Adrenal gland (tissue), 9 donors: ENCODE measurements at regions not wholly inside any gene's neighbourhood (a gene's known extent, or its start where the extent isn't known, plus 50 kb on each side); places are given as distances from the start of the nearest gene placed in this dataset.

Source experiments
- DNase-seq, 7 donors: peaks; one replicate each; pipeline ENCODE4 v3.0.0-alpha.2; 2019 to 2020
- H3K27ac ChIP-seq, 5 donors: fragments of 200-600 bp; sonication (generic) in 4 of 5; 1 replicate in 3 of 5; 2 replicates in 2 of 5; pipeline versions ENCODE4 v1.5.1 to v1.8.0; 2016 to 2020; ENCODE audit warnings: mild to moderate bottlenecking in 1 of 5
- H3K27me3 ChIP-seq: fragments of 200-600 bp; 2 replicates; pipeline ENCODE4 v1.8.0; 2021
- H3K36me3 ChIP-seq, 2 donors: fragments of 200-600 bp; replicated peaks in 1 of 2; 1 replicate in 1 of 2; 2 replicates in 1 of 2; pipeline versions ENCODE4 v1.5.1 to v1.8.0; 2018 to 2022
- H3K4me1 ChIP-seq, 2 donors: fragments of 200-600 bp; replicated peaks in 1 of 2; 1 replicate in 1 of 2; 2 replicates in 1 of 2; pipeline versions ENCODE4 v1.5.1 to v1.8.0; 2018 to 2021
- H3K4me3 ChIP-seq, 4 donors: fragments of 200-600 bp; sonication (generic) in 3 of 4; one replicate each; pipeline ENCODE4 v1.5.1; 2016 to 2018
- H3K9me3 ChIP-seq, 3 donors: fragments of 200-600 bp; sonication (generic) in 1 of 3; replicated peaks in 1 of 3; 1 replicate in 2 of 3; 2 replicates in 1 of 3; pipeline versions ENCODE4 v1.5.1 to v1.8.0; 2016 to 2021
- POLR2A ChIP-seq, 2 donors: fragments of 450-650 bp; IDR thresholded peaks; one replicate each; pipeline ENCODE4 v1.6.1; 2017; ENCODE audit warnings: antibody characterized with exemption in 2 of 2, mild to moderate bottlenecking in 2 of 2, moderate library complexity in 1 of 2
- WGBS, 4 donors: extraction: QIAGEN DNeasy Blood & Tissue Kit in 2 of 4; methylation state at CpG; one replicate each; pipeline versions ENCODE4 v1.1.5 to v1.1.7; 2013 to 2017; 5-methylcytosine and 5-hydroxymethylcytosine counted together
- intact Hi-C, 2 donors: fragments of 100-400 bp; cut with DNase I; formaldehyde crosslinking; loops; one replicate each; pipeline versions ENCODE4 v1.14.1 to v1.15.0; 2022 to 2023
- TF ChIP-seq, protein P1 (sequence below), 6 experiments: fragments of 450-650 bp in 4 of 6; fragments of 200-600 bp in 2 of 6; sonication (generic) in 1 of 6; IDR thresholded peaks; 1 replicate in 5 of 6; 2 replicates in 1 of 6; pipeline versions ENCODE4 v1.5.1 to v1.8.0; 2016 to 2021; ENCODE audit warnings: antibody characterized with exemption in 6 of 6, mild to moderate bottlenecking in 2 of 6, moderate library complexity in 1 of 6
- donor health status: healthy with polysubstance abuse.
- donor health status: Bipolar disorder and iron deficiency.
- donor health status: DM: yes; HTN: yes; CAD: no.
- donor health status: DM: no; HTN: no; CAD: no.
- donor health status: DM: no; HTN: no; CAD: no.

DNA sequence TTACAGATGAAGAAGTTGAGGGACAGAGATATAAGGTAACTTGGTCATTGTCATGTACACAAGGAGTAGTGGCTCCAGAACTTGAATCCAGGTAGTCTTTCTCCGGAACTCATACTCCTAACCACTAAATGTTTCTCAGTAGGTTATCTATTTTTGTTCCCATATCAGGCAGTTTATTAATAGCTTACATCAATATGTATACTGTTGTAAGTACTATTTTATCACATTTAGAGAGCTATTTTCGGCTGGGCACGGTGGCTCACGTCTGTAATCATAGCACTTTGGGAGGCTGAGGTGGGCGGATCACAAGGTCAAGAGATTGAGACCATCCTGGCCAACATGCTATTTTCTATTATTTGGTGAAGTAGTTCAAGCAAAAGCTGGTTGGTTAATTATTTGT is 415.6 kb upstream of the FBXO33 start:
- WGBS, 4 donors = 68 to 79% (median 76%) methylated on average over 4 to 5 of the region's 5 CpGs
- TF ChIP-seq, protein P1, sequence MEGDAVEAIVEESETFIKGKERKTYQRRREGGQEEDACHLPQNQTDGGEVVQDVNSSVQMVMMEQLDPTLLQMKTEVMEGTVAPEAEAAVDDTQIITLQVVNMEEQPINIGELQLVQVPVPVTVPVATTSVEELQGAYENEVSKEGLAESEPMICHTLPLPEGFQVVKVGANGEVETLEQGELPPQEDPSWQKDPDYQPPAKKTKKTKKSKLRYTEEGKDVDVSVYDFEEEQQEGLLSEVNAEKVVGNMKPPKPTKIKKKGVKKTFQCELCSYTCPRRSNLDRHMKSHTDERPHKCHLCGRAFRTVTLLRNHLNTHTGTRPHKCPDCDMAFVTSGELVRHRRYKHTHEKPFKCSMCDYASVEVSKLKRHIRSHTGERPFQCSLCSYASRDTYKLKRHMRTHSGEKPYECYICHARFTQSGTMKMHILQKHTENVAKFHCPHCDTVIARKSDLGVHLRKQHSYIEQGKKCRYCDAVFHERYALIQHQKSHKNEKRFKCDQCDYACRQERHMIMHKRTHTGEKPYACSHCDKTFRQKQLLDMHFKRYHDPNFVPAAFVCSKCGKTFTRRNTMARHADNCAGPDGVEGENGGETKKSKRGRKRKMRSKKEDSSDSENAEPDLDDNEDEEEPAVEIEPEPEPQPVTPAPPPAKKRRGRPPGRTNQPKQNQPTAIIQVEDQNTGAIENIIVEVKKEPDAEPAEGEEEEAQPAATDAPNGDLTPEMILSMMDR (IDR thresholded peaks at IDR 0.05) = no peak
- no peak for TF ChIP-seq POLR2A (IDR thresholded peaks at IDR 0.05)
- H3K27ac ChIP-seq = no peak overlapping the region
- H3K4me1 ChIP-seq = no peaks in the 10 kb centered on the region
- intact Hi-C loops = no loop called here
- no peak overlapping the region for H3K4me3 ChIP-seq
- H3K27me3 ChIP-seq = no peaks in the 10 kb centered on the region
- DNase-seq = no peak
- no peaks in the 10 kb centered on the region for H3K36me3 ChIP-seq
- no peaks in the 10 kb centered on the region for H3K9me3 ChIP-seq

DNA sequence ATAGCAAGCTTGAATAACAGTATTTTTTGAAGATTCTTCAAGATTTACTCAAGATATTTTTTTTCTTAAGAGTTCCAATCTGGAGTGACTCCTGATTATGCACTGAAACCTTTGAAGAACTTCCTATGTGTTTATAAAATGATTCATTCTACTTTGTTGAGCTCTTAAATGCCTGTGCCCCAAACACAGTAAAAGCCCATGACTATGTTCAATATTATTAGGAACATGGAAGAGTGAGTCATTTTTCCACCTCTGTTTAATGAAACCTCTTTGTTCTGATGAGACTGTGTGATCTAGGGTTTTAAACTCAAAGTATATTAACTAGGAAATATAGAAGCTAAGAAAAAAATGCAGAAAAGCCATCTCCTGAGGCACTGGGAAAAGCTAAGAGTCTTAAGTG is 415.0 kb upstream of the FBXO33 start:
- no peak overlapping the region for H3K4me3 ChIP-seq
- H3K27me3 ChIP-seq = no peaks in the 10 kb centered on the region
- intact Hi-C loops = no loop called here
- H3K27ac ChIP-seq = no peak overlapping the region
- H3K36me3 ChIP-seq = no peaks in the 10 kb centered on the region
- no peaks in the 10 kb centered on the region for H3K4me1 ChIP-seq
- no peaks in the 10 kb centered on the region for H3K9me3 ChIP-seq
- no peak for TF ChIP-seq POLR2A (IDR thresholded peaks at IDR 0.05)
- TF ChIP-seq, protein P1 (IDR thresholded peaks at IDR 0.05) = no peak
- DNase-seq = no peak

DNA sequence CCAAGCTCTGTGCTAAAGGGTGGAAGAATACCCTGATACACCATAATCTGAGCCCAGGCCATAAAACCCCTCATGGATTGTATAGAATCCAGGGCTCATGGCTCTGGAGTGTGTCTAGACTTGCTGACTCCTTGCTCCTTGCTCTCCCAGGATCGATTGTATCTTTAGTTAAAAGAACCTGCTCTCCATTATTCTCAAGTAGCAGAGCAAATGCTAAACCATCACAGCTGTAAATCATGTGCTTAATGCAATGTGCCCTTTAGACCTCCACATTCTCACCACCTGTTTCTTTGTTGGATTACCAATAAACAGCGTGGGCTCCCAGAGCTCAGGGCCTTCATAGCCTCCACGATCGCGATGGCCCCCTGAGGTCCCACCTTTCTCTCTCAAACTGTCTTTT is 411.6 kb upstream of the FBXO33 start:
- intact Hi-C loops = no loop called here
- DNase-seq = no peak
- Histone ChIP-seq H3K36me3 (no peaks in the 10 kb centered on the region), H3K4me3 (no peak overlapping the region), H3K27me3 (no peaks in the 10 kb centered on the region), H3K4me1 (no peaks in the 10 kb centered on the region), H3K9me3 (no peaks in the 10 kb centered on the region), H3K27ac (no peak overlapping the region)
- WGBS, 4 donors = 61 to 90% (median 77%) methylated on average over 5 of the region's 5 CpGs
- TF ChIP-seq POLR2A (IDR thresholded peaks at IDR 0.05) = no peak
- TF ChIP-seq, protein P1 (IDR thresholded peaks at IDR 0.05) = no peak

DNA sequence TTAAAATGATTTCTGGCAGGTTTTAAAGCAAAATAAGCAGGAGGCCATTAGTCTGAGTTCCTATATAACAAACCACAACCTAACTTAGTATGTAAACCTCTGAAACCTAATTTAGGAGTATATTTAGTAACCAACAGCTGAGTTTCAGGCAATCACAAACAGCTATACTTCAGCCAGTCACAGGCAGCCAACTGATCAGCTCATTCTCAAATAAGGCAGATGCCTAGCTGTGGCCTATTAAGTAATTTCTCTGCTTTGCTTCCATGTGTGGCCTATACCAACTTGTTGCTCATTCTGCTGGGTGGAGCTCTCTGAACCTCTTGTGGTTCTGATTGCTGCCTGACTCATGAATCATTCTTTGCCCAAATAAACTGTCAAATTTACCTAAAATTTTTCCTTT is 408.9 kb upstream of the FBXO33 start:
- no peak overlapping the region for H3K4me3 ChIP-seq
- TF ChIP-seq, protein P1 (IDR thresholded peaks at IDR 0.05) = no peak
- no peak for TF ChIP-seq POLR2A (IDR thresholded peaks at IDR 0.05)
- no peak for DNase-seq
- no peaks in the 10 kb centered on the region for H3K36me3 ChIP-seq
- intact Hi-C loops = no loop called here
- H3K9me3 ChIP-seq = no peaks in the 10 kb centered on the region
- H3K4me1 ChIP-seq = no peaks in the 10 kb centered on the region
- H3K27me3 ChIP-seq = no peaks in the 10 kb centered on the region
- H3K27ac ChIP-seq = no peak overlapping the region
